IMR-90 (cell line): ENCODE measurements at regions not wholly inside any gene's neighbourhood (a gene's known extent, or its start where the extent isn't known, plus 50 kb on each side); places are given as distances from the start of the nearest gene placed in this dataset.

ENCODE experiments used
- ATAC-seq: fragments of 200-7000 bp; cut with Tn5 transposase; 2 replicates; pipeline ENCODE4 v1.9.1; 2020; ENCODE audit warnings: low read depth, mild to moderate bottlenecking, moderate library complexity
- BruUV-seq: library from RNA; stranded (reverse); fragments of 400-500 nt; replicated peaks from 2 replicates; lab custom pipeline; 2021; lab: Mats Ljungman, UMichigan
- CTCF ChIA-PET: fragments of 300-600 bp; formaldehyde crosslinking; extraction: SDS; loops from one replicate; lab custom pipeline; 2021; ENCODE audit warnings: antibody characterized with exemption; lab: Yijun Ruan, JAX
- POLR2A ChIA-PET: fragments of 300-600 bp; sonication (Branson Sonifier 250); formaldehyde crosslinking; loops from one replicate; lab custom pipeline; 2022; ENCODE audit warnings: antibody characterized with exemption; ENCODE audit not compliant: unreplicated experiment; lab: Charles Lee
- DNase-seq: peaks from one replicate; pipeline ENCODE4 v3.0.0; 2013
- H2AFZ ChIP-seq: replicated peaks from 2 replicates; pipeline ENCODE3; 2013; ENCODE audit warnings: low read length, mild to moderate bottlenecking; ENCODE audit not compliant: poor library complexity
- H2AK5ac ChIP-seq: 2 replicates; pipeline ENCODE4 v1.6.1; 2013; ENCODE audit warnings: low read depth, low read length, inconsistent platforms
- H2AK9ac ChIP-seq: replicated peaks from 2 replicates; pipeline ENCODE3; 2013; ENCODE audit warnings: mild to moderate bottlenecking, low read depth, low read length, moderate library complexity; ENCODE audit not compliant: poor library complexity
- H2BK120ac ChIP-seq: 2 replicates; pipeline ENCODE4 v1.6.1; 2013; ENCODE audit warnings: low read depth, low read length, inconsistent platforms
- H2BK15ac ChIP-seq: 3 replicates; pipeline ENCODE4 v1.6.1; 2013; ENCODE audit warnings: low read depth, low read length, inconsistent platforms
- H2BK20ac ChIP-seq: 2 replicates; pipeline ENCODE4 v1.6.1; 2013; ENCODE audit warnings: low read depth, mild to moderate bottlenecking, inconsistent platforms, low read length, moderate library complexity
- H2BK5ac ChIP-seq: 2 replicates; pipeline ENCODE4 v1.6.1; 2013; ENCODE audit warnings: mild to moderate bottlenecking, low read depth, low read length, inconsistent platforms; ENCODE audit not compliant: poor library complexity, severe bottlenecking
- H3K14ac ChIP-seq: replicated peaks from 2 replicates; pipeline ENCODE4 v1.6.1; 2013; ENCODE audit warnings: low read depth, low read length, inconsistent platforms
- H3K18ac ChIP-seq: 2 replicates; pipeline ENCODE4 v1.6.1; 2013; ENCODE audit warnings: low read depth, low read length, control low read depth
- H3K23ac ChIP-seq: 2 replicates; pipeline ENCODE4 v1.6.1; 2013; ENCODE audit warnings: low read depth, low read length, inconsistent platforms
- H3K27ac ChIP-seq: 2 replicates; pipeline ENCODE4 v1.5.1; 2013; ENCODE audit warnings: mild to moderate bottlenecking, control low read depth, low read length; ENCODE audit not compliant: insufficient read depth
- H3K27me3 ChIP-seq: 2 replicates; pipeline ENCODE4 v1.6.1; 2013; ENCODE audit warnings: low read length; ENCODE audit not compliant: control insufficient read depth, insufficient read depth
- H3K36me3 ChIP-seq: 2 replicates; pipeline ENCODE4 v1.6.1; 2013; ENCODE audit warnings: low read length, mixed read lengths; ENCODE audit not compliant: control insufficient read depth, insufficient read depth
- H3K4ac ChIP-seq: 2 replicates; pipeline ENCODE4 v1.6.1; 2013; ENCODE audit warnings: low read depth, low read length, inconsistent platforms
- H3K4me1 ChIP-seq: 2 replicates; pipeline ENCODE4 v1.6.1; 2013; ENCODE audit warnings: low read length, mixed read lengths; ENCODE audit not compliant: control insufficient read depth, insufficient read depth
- H3K4me2 ChIP-seq: 2 replicates; pipeline ENCODE4 v1.6.1; 2013; ENCODE audit warnings: low read depth, mild to moderate bottlenecking, control low read depth, low read length, moderate library complexity
- H3K4me3 ChIP-seq: 2 replicates; pipeline ENCODE4 v1.5.1; 2013; ENCODE audit warnings: low read depth, mild to moderate bottlenecking, control low read depth, low read length, moderate library complexity; ENCODE audit not compliant: insufficient read depth
- H3K56ac ChIP-seq: 2 replicates; pipeline ENCODE4 v1.6.1; 2013; ENCODE audit warnings: low read length, inconsistent platforms; ENCODE audit not compliant: insufficient read depth; ENCODE audit errors: extremely low read depth
- H3K79me1 ChIP-seq, 2 experiments: 2 replicates each; pipeline ENCODE4 v1.6.1; 2013; ENCODE audit warnings: low read length in 2 of 2, inconsistent platforms in 1 of 2, low read depth in 1 of 2
- H3K9ac ChIP-seq: 2 replicates; pipeline ENCODE4 v1.6.1; 2013; ENCODE audit warnings: low read depth, low read length, control low read depth
- H3K9me1 ChIP-seq: 2 replicates; pipeline ENCODE4 v1.6.1; 2013; ENCODE audit warnings: low read length, inconsistent platforms; ENCODE audit not compliant: insufficient read depth
- H3K9me3 ChIP-seq: 2 replicates; pipeline ENCODE4 v1.6.1; 2013; ENCODE audit warnings: low read length; ENCODE audit not compliant: control insufficient read depth, insufficient read depth
- H4K20me1 ChIP-seq: 2 replicates; pipeline ENCODE4 v1.6.1; 2013; ENCODE audit warnings: low read length, inconsistent platforms; ENCODE audit not compliant: insufficient read depth
- H4K5ac ChIP-seq: 2 replicates; pipeline ENCODE4 v1.6.1; 2013; ENCODE audit warnings: mild to moderate bottlenecking, low read depth, low read length, control low read depth
- H4K8ac ChIP-seq, 2 experiments: 2 replicates each; pipeline ENCODE4 v1.6.1; 2013; ENCODE audit warnings: low read depth in 2 of 2, low read length in 2 of 2, control low read depth in 1 of 2, inconsistent platforms in 1 of 2
- H4K91ac ChIP-seq: 2 replicates; pipeline ENCODE4 v1.6.1; 2013; ENCODE audit warnings: low read depth, low read length, inconsistent platforms; ENCODE audit not compliant: insufficient read depth
- BHLHE40 ChIP-seq: fragments of 150-350 bp; IDR thresholded peaks from 2 replicates; pipeline ENCODE4 v1.6.1; 2016; ENCODE audit warnings: mild to moderate bottlenecking, low read depth, low read length
- CEBPB ChIP-seq: IDR thresholded peaks from 2 replicates; pipeline ENCODE4 v1.6.1; 2012; ENCODE audit warnings: low read depth, low read length, improper control_type of control experiment
- CHD1 ChIP-seq: IDR thresholded peaks from 2 replicates; pipeline ENCODE4 v1.6.1; 2012; ENCODE audit warnings: low read depth, low read length, improper control_type of control experiment
- CTCF ChIP-seq: conservative IDR thresholded peaks from 2 replicates; pipeline ENCODE4 v1.5.1; 2012; ENCODE audit warnings: mild to moderate bottlenecking, low read depth, low read length, improper control_type of control experiment
- FOS ChIP-seq: fragments of 150-350 bp; IDR thresholded peaks from 2 replicates; pipeline ENCODE4 v1.6.1; 2016; ENCODE audit warnings: low read depth, low read length
- MAFK ChIP-seq: IDR thresholded peaks from 2 replicates; pipeline ENCODE4 v1.6.1; 2012; ENCODE audit warnings: low read depth, low read length, improper control_type of control experiment
- NFE2L2 ChIP-seq: fragments of 150-350 bp; IDR thresholded peaks from 2 replicates; pipeline ENCODE4 v1.6.1; 2016; ENCODE audit warnings: low read depth, mild to moderate bottlenecking, low read length
- POLR2A ChIP-seq: IDR thresholded peaks from 2 replicates; pipeline ENCODE4 v1.6.1; 2012; ENCODE audit warnings: mild to moderate bottlenecking, low read depth, low read length
- RFX5 ChIP-seq: IDR thresholded peaks from 2 replicates; pipeline ENCODE4 v1.8.0; 2012; ENCODE audit warnings: low read depth, mild to moderate bottlenecking, low read length, moderate library complexity
- USF2 ChIP-seq: fragments of 150-350 bp; IDR thresholded peaks from 2 replicates; pipeline ENCODE4 v1.6.1; 2017; ENCODE audit warnings: mild to moderate bottlenecking, antibody characterized with exemption, low read length, low read depth
- WGBS, 2 experiments: methylation state at CpG; one replicate each; pipeline versions ENCODE4 v1.1.5 to v1.1.7; 2013; ENCODE audit warnings: missing lambda C conversion rate in 2 of 2; ENCODE audit not compliant: insufficient read length in 1 of 2; ENCODE audit errors: extremely low coverage in 2 of 2; 5-methylcytosine and 5-hydroxymethylcytosine counted together
- dilution Hi-C: fragments of 300-500 bp; cut with HindIII; formaldehyde crosslinking; loops from one replicate; pipeline ENCODE4 v1.14.3; 2018; ENCODE audit warnings: low sequenced_read_pairs; ENCODE audit not compliant: unreplicated experiment
- in situ Hi-C: fragments of 300-500 bp; cut with MboI; formaldehyde crosslinking; loops from 3 replicates; pipeline ENCODE4 v1.14.3; 2019; ENCODE audit warnings: low sequenced_read_pairs, inconsistent platforms, mixed read lengths
- intact Hi-C: fragments of 100-400 bp; cut with micrococcal nuclease; formaldehyde crosslinking; loops from 2 replicates; pipeline ENCODE4 v1.10.0; 2022

- Histone ChIP-seq H3K27ac (no peak overlapping the region), H4K5ac (no peak overlapping the region), H4K20me1 (no peaks in the 10 kb centered on the region), H3K4me3 (no peak overlapping the region), H2BK20ac (no peak overlapping the region), H3K9me1 (no peaks in the 10 kb centered on the region), H3K79me1 (no peaks in the 10 kb centered on the region), H2AFZ (no peak overlapping the region), H3K9ac (no peak overlapping the region), H3K27me3 (no peaks in the 10 kb centered on the region; the same call in 1 of the 2 replicates), H3K4me2 (no peak overlapping the region), H3K23ac (no peak overlapping the region), H3K4me1 (no peaks in the 10 kb centered on the region), H3K4ac (no peak overlapping the region), H2AK9ac (no peak overlapping the region), H3K36me3 (no peaks in the 10 kb centered on the region), H3K14ac (no peak overlapping the region), H2BK120ac (no peak overlapping the region), H3K56ac (no peak overlapping the region), H4K91ac (no peak overlapping the region), H3K9me3 (peaks cover 4% of the 10 kb centered on the region; the same call in 1 of the 2 replicates), H4K8ac (no peak overlapping the region), H3K18ac (no peak overlapping the region), H2BK15ac (no peak overlapping the region), H2BK5ac (no peak overlapping the region), H2AK5ac (no peak overlapping the region)
- intact Hi-C loops: no loop called here
- ATAC-seq: no peak
- dilution Hi-C loops: no loop called here
- in situ Hi-C loops: no loop called here
- TF ChIP-seq NFE2L2 (no peak), CHD1 (no peak), CEBPB (no peak), BHLHE40 (no peak), USF2 (no peak), RFX5 (no peak), MAFK (no peak), FOS (no peak), CTCF (no peak), POLR2A (no peak)
- ChIA-PET POLR2A (no interaction called here), CTCF (interaction anchor here (0.7 kb wide), 1 partner anchor 34 kb away, joined by 4 read pairs; no protein-coding TSS in a partner anchor)
- BruUV-seq: no TSS peak
- DNase-seq: no peak
- 91% methylated on average over 7 of the region's 31 CpGs; no CpG with 5 or more reads in 1 of the 2 experiments for WGBS, 2 experiments
These were observed 143.8 kb upstream of the ARID2 start for GRCh38 chr12:45585522-45586230.
